Adrenal gland (tissue), 5 donors: ENCODE measurements at regions not wholly inside any gene's neighbourhood (a gene's known extent, or its start where the extent isn't known, plus 50 kb on each side); places are given as distances from the start of the nearest gene placed in this dataset.

Experiments used
- CTCF ChIP-seq, 6 experiments: fragments of 450-650 bp in 4 of 6; fragments of 200-600 bp in 2 of 6; sonication (generic) in 1 of 6; IDR thresholded peaks; 1 replicate in 5 of 6; 2 replicates in 1 of 6; pipeline versions ENCODE4 v1.5.1 to v1.8.0; 2016 to 2021; ENCODE audit warnings: antibody characterized with exemption in 6 of 6, mild to moderate bottlenecking in 2 of 6, moderate library complexity in 1 of 6
- POLR2A ChIP-seq, 2 donors: fragments of 450-650 bp; IDR thresholded peaks; one replicate each; pipeline ENCODE4 v1.6.1; 2017; ENCODE audit warnings: antibody characterized with exemption in 2 of 2, mild to moderate bottlenecking in 2 of 2, moderate library complexity in 1 of 2
- donor health status: DM: no; HTN: no; CAD: no.

- TF ChIP-seq POLR2A (IDR thresholded peaks at IDR 0.05) (no peak), CTCF (IDR thresholded peaks at IDR 0.05) (no peak)
Measured at GRCh38 chr1:193846876-193847604, 660.6 kb upstream of the B3GALT2 start.
